ENCODE measurements at regions not wholly inside any gene's neighbourhood (a gene's known extent, or its start where the extent isn't known, plus 50 kb on each side); places are given as distances from the start of the nearest gene placed in this dataset.

- TF ChIP-seq EZH2 (IDR thresholded peaks at IDR 0.05; ENCODE audit: insufficient read depth, poor library complexity, severe bottlenecking) (no peak), EZH2phosphoT487 (IDR thresholded peaks at IDR 0.05; ENCODE audit: insufficient read depth, low read depth) (no peak)
These were observed 85.2 kb upstream of the PHACTR3 start for GRCh38 chr20:59518881-59519706.
